Smooth muscle cell (in vitro differentiated cells): ENCODE measurements at regions not wholly inside any gene's neighbourhood (a gene's known extent, or its start where the extent isn't known, plus 50 kb on each side); places are given as distances from the start of the nearest gene placed in this dataset.

Experiments used
- DNase-seq: peaks from one replicate; lab custom pipeline; 2025; ENCODE audit not compliant: unreplicated experiment; lab: John Stamatoyannopoulos, UW
- H2AFZ ChIP-seq: fragments of 200-600 bp; sonication (generic); 2 replicates; pipeline ENCODE4 v1.6.0; 2016; ENCODE audit warnings: antibody characterized with exemption, low read depth, mild to moderate bottlenecking
- H3F3A ChIP-seq: fragments of 200-600 bp; sonication (generic); 2 replicates; pipeline ENCODE4 v1.6.0; 2017; ENCODE audit warnings: antibody characterized with exemption, low read depth
- H3K27ac ChIP-seq: fragments of 200-600 bp; sonication (generic); 2 replicates; pipeline ENCODE4 v1.5.1; 2016; ENCODE audit warnings: low read depth, mild to moderate bottlenecking
- H3K27me3 ChIP-seq: fragments of 200-600 bp; sonication (generic); 2 replicates; pipeline ENCODE4 v1.6.1; 2016; ENCODE audit warnings: low read depth, mild to moderate bottlenecking
- H3K36me3 ChIP-seq: fragments of 200-600 bp; sonication (generic); 2 replicates; pipeline ENCODE4 v1.5.1; 2016; ENCODE audit warnings: low read depth
- H3K4me1 ChIP-seq: fragments of 200-600 bp; sonication (generic); 2 replicates; pipeline ENCODE4 v1.5.1; 2016; ENCODE audit warnings: low read depth
- H3K4me2 ChIP-seq: fragments of 200-600 bp; sonication (generic); 2 replicates; pipeline ENCODE4 v1.6.0; 2016; ENCODE audit warnings: mild to moderate bottlenecking
- H3K4me3 ChIP-seq: fragments of 200-600 bp; sonication (generic); 2 replicates; pipeline ENCODE4 v1.5.1; 2016; ENCODE audit warnings: mild to moderate bottlenecking
- H3K79me2 ChIP-seq: fragments of 200-600 bp; sonication (generic); 2 replicates; pipeline ENCODE4 v1.6.0; 2016; ENCODE audit warnings: low read depth, mild to moderate bottlenecking
- H3K9ac ChIP-seq: fragments of 200-600 bp; sonication (generic); 2 replicates; pipeline ENCODE4 v1.6.0; 2016; ENCODE audit warnings: low read depth
- H3K9me3 ChIP-seq: fragments of 200-600 bp; sonication (generic); replicated peaks from 2 replicates; pipeline ENCODE4 v1.5.1; 2016; ENCODE audit warnings: low read depth
- H4K20me1 ChIP-seq: fragments of 200-600 bp; sonication (generic); 2 replicates; pipeline ENCODE4 v1.6.0; 2016; ENCODE audit warnings: low read depth
- CTCF ChIP-seq: fragments of 200-600 bp; sonication (generic); IDR thresholded peaks from 2 replicates; pipeline ENCODE4 v1.5.1; 2017; ENCODE audit warnings: borderline replicate concordance, mild to moderate bottlenecking, antibody characterized with exemption; ENCODE audit not compliant: insufficient read depth, poor library complexity, severe bottlenecking
- WGBS: methylation state at CpG from one replicate; pipeline ENCODE4 v1.1.7; 2016; ENCODE audit warnings: low lambda C conversion rate; 5-methylcytosine and 5-hydroxymethylcytosine counted together

GRCh38 chr12:30045171-30045570 lies 261.4 kb upstream of the TMTC1 start:
- no peak overlapping the region for H3K4me3 ChIP-seq
- no peaks in the 10 kb centered on the region for H4K20me1 ChIP-seq
- H3K4me1 ChIP-seq: peaks cover 8% of the 10 kb centered on the region
- no peak for TF ChIP-seq CTCF
- H2AFZ ChIP-seq: no peak overlapping the region
- H3K79me2 ChIP-seq: no peaks in the 10 kb centered on the region
- no peak for DNase-seq
- no peak overlapping the region for H3K4me2 ChIP-seq
- H3K9me3 ChIP-seq: no peaks in the 10 kb centered on the region
- no peak overlapping the region for H3K27ac ChIP-seq
- no peaks in the 10 kb centered on the region for H3K36me3 ChIP-seq
- H3K27me3 ChIP-seq: no peaks in the 10 kb centered on the region
- 71% methylated on average over 1 of the region's 1 CpG for WGBS
- H3K9ac ChIP-seq: no peak overlapping the region
- H3F3A ChIP-seq: no peaks in the 10 kb centered on the region

GRCh38 chr12:30044206-30044605 lies 260.5 kb upstream of the TMTC1 start:
- Histone ChIP-seq H4K20me1 (no peaks in the 10 kb centered on the region), H3K27ac (no peak overlapping the region), H3K4me3 (no peak overlapping the region), H3K9ac (no peak overlapping the region), H3F3A (no peaks in the 10 kb centered on the region), H2AFZ (no peak overlapping the region), H3K79me2 (no peaks in the 10 kb centered on the region), H3K4me1 (peaks cover 8% of the 10 kb centered on the region), H3K9me3 (no peaks in the 10 kb centered on the region), H3K36me3 (no peaks in the 10 kb centered on the region), H3K27me3 (no peaks in the 10 kb centered on the region), H3K4me2 (no peak overlapping the region)
- WGBS: 72% methylated on average over 4 of the region's 4 CpGs
- TF ChIP-seq CTCF: no peak
- DNase-seq: no peak

- H2AFZ ChIP-seq: no peak overlapping the region
- DNase-seq: no peak
Measured at GRCh38 chr12:30043151-30043847, 259.6 kb upstream of the TMTC1 start.

More at GRCh38 chr12:30043151-30043847, 259.6 kb upstream of the TMTC1 start:
- no peaks in the 10 kb centered on the region for H3F3A ChIP-seq
- no peaks in the 10 kb centered on the region for H3K79me2 ChIP-seq
- H3K9me3 ChIP-seq: no peaks in the 10 kb centered on the region
- 84% methylated on average over 6 of the region's 6 CpGs for WGBS
- H3K27me3 ChIP-seq: no peaks in the 10 kb centered on the region
- peaks cover 8% of the 10 kb centered on the region for H3K4me1 ChIP-seq
- H3K27ac ChIP-seq: no peak overlapping the region
- H4K20me1 ChIP-seq: no peaks in the 10 kb centered on the region
- H3K9ac ChIP-seq: no peak overlapping the region
- H3K4me2 ChIP-seq: no peak overlapping the region
- no peak overlapping the region for H3K4me3 ChIP-seq
- no peaks in the 10 kb centered on the region for H3K36me3 ChIP-seq
- no peak for TF ChIP-seq CTCF
